Smooth muscle cell (in vitro differentiated cells): ENCODE measurements at regions not wholly inside any gene's neighbourhood (a gene's known extent, or its start where the extent isn't known, plus 50 kb on each side); places are given as distances from the start of the nearest gene placed in this dataset.

Experiments used
- DNase-seq: peaks from one replicate; lab custom pipeline; 2025; ENCODE audit not compliant: unreplicated experiment; lab: John Stamatoyannopoulos, UW
- H2AFZ ChIP-seq: fragments of 200-600 bp; sonication (generic); 2 replicates; pipeline ENCODE4 v1.6.0; 2016; ENCODE audit warnings: antibody characterized with exemption, low read depth, mild to moderate bottlenecking
- H3F3A ChIP-seq: fragments of 200-600 bp; sonication (generic); 2 replicates; pipeline ENCODE4 v1.6.0; 2017; ENCODE audit warnings: antibody characterized with exemption, low read depth
- H3K27ac ChIP-seq: fragments of 200-600 bp; sonication (generic); 2 replicates; pipeline ENCODE4 v1.5.1; 2016; ENCODE audit warnings: low read depth, mild to moderate bottlenecking
- H3K27me3 ChIP-seq: fragments of 200-600 bp; sonication (generic); 2 replicates; pipeline ENCODE4 v1.6.1; 2016; ENCODE audit warnings: low read depth, mild to moderate bottlenecking
- H3K36me3 ChIP-seq: fragments of 200-600 bp; sonication (generic); 2 replicates; pipeline ENCODE4 v1.5.1; 2016; ENCODE audit warnings: low read depth
- H3K4me1 ChIP-seq: fragments of 200-600 bp; sonication (generic); 2 replicates; pipeline ENCODE4 v1.5.1; 2016; ENCODE audit warnings: low read depth
- H3K4me2 ChIP-seq: fragments of 200-600 bp; sonication (generic); 2 replicates; pipeline ENCODE4 v1.6.0; 2016; ENCODE audit warnings: mild to moderate bottlenecking
- H3K4me3 ChIP-seq: fragments of 200-600 bp; sonication (generic); 2 replicates; pipeline ENCODE4 v1.5.1; 2016; ENCODE audit warnings: mild to moderate bottlenecking
- H3K79me2 ChIP-seq: fragments of 200-600 bp; sonication (generic); 2 replicates; pipeline ENCODE4 v1.6.0; 2016; ENCODE audit warnings: low read depth, mild to moderate bottlenecking
- H3K9ac ChIP-seq: fragments of 200-600 bp; sonication (generic); 2 replicates; pipeline ENCODE4 v1.6.0; 2016; ENCODE audit warnings: low read depth
- H3K9me3 ChIP-seq: fragments of 200-600 bp; sonication (generic); replicated peaks from 2 replicates; pipeline ENCODE4 v1.5.1; 2016; ENCODE audit warnings: low read depth
- H4K20me1 ChIP-seq: fragments of 200-600 bp; sonication (generic); 2 replicates; pipeline ENCODE4 v1.6.0; 2016; ENCODE audit warnings: low read depth
- WGBS: methylation state at CpG from one replicate; pipeline ENCODE4 v1.1.7; 2016; ENCODE audit warnings: low lambda C conversion rate; 5-methylcytosine and 5-hydroxymethylcytosine counted together
- TF ChIP-seq, protein P1 (sequence below): fragments of 200-600 bp; sonication (generic); IDR thresholded peaks from 2 replicates; pipeline ENCODE4 v1.5.1; 2017; ENCODE audit warnings: borderline replicate concordance, mild to moderate bottlenecking, antibody characterized with exemption; ENCODE audit not compliant: insufficient read depth, poor library complexity, severe bottlenecking

DNA sequence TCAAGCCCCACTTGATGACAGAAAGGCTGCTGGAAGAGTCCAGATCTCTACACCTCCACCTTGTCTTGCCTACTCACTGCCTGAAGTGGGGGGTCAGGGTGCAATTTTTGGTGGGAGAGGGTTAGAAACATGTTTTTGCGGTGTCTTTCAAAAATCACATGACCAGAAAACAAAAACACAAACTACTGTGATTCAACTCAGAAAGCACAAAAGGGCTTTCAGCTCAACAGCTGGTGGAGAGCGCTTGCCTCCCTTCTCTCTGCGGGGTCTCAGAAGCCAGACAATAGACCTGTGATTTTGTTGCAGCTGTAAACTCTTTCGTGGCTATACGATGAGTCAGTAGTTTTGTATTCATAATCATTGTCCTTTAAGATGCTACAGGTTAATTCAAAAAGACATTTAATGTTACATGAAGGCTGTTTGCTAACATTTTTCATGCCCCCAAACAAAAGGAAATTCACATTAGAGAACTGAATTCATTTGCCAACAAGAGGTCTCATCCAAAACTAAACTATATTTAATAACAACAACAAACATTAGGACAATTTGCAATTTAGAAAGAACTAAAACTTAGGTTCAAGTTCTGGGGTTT lies 172.6 kb upstream of the RAI14 start:
- no peaks in the 10 kb centered on the region for H3K9me3 ChIP-seq
- no peaks in the 10 kb centered on the region for H3K27me3 ChIP-seq
- TF ChIP-seq, protein P1, sequence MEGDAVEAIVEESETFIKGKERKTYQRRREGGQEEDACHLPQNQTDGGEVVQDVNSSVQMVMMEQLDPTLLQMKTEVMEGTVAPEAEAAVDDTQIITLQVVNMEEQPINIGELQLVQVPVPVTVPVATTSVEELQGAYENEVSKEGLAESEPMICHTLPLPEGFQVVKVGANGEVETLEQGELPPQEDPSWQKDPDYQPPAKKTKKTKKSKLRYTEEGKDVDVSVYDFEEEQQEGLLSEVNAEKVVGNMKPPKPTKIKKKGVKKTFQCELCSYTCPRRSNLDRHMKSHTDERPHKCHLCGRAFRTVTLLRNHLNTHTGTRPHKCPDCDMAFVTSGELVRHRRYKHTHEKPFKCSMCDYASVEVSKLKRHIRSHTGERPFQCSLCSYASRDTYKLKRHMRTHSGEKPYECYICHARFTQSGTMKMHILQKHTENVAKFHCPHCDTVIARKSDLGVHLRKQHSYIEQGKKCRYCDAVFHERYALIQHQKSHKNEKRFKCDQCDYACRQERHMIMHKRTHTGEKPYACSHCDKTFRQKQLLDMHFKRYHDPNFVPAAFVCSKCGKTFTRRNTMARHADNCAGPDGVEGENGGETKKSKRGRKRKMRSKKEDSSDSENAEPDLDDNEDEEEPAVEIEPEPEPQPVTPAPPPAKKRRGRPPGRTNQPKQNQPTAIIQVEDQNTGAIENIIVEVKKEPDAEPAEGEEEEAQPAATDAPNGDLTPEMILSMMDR, result no peak
- H3K9ac ChIP-seq, result no peak overlapping the region
- no peaks in the 10 kb centered on the region for H3K36me3 ChIP-seq
- H4K20me1 ChIP-seq, result no peaks in the 10 kb centered on the region
- peaks cover 8% of the 10 kb centered on the region for H3F3A ChIP-seq
- no peaks in the 10 kb centered on the region for H3K79me2 ChIP-seq
- no peak overlapping the region for H3K4me2 ChIP-seq
- H3K27ac ChIP-seq, result no peak overlapping the region
- no peak for DNase-seq
- H3K4me1 ChIP-seq, result peaks cover 24% of the 10 kb centered on the region
- H3K4me3 ChIP-seq, result no peak overlapping the region
- H2AFZ ChIP-seq, result no peak overlapping the region
- 41% methylated on average over 5 of the region's 5 CpGs for WGBS

DNA sequence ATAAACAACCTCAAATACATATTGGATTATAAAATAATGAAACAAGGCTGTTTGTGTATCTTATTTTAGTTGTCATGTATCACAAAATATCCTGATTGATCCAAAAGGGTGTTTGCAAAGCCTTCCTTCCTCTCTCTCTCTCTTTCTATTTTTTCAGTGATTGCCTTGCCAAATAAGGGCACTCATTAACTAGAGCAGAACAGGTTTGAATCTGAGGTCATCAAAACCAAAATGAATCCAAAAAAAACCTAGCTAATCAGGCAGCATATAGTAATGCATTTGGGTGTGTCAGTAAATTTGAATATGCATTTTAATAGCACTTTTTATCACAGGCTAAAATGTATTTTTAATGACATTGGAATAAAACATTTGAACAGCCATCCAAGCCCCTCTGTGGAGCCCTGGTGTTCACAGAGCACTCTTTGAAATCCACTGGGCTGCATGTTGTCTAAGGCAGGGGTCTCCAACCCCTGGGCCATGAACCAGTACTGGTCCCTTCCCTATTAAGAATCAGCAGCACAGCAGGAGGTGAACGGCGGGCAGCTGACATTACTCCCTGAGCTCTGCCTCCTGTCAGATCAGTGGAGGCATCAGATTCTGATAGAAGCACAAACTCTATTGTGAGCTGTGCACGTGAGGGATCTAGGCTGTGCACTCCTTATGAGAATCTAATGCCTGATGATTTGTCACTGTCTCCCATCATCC lies 171.8 kb upstream of the RAI14 start:
- Histone ChIP-seq H3F3A (peaks cover 8% of the 10 kb centered on the region), H2AFZ (peak overlapping the region; percentile 41), H3K4me3 (no peak overlapping the region), H3K79me2 (no peaks in the 10 kb centered on the region), H3K9me3 (no peaks in the 10 kb centered on the region), H3K27me3 (no peaks in the 10 kb centered on the region), H3K9ac (no peak overlapping the region), H3K27ac (no peak overlapping the region), H3K4me2 (no peak overlapping the region), H4K20me1 (no peaks in the 10 kb centered on the region), H3K36me3 (no peaks in the 10 kb centered on the region), H3K4me1 (peaks cover 28% of the 10 kb centered on the region)
- WGBS, result 67% methylated on average over 3 of the region's 3 CpGs
- TF ChIP-seq, protein P1, result no peak
- no peak for DNase-seq

DNA sequence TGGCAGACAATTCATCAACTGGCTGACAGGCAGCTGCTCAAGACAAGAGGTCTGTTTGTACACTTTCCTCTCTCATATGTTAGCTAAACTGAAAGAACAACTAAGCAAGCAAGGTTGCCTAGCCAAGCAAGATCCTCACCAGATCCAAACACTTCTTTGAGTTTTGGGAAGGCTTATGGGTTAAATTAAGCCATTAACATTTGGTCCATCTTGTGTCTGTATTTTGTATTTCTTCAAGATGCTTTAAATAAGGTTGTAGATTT lies 170.4 kb upstream of the RAI14 start:
- Histone ChIP-seq H3K79me2 (no peaks in the 10 kb centered on the region), H2AFZ (peak overlapping the region; percentile 73), H3K4me1 (peaks cover 33% of the 10 kb centered on the region), H3F3A (peaks cover 13% of the 10 kb centered on the region), H3K27ac (no peak overlapping the region), H3K9me3 (no peaks in the 10 kb centered on the region), H3K9ac (no peak overlapping the region), H3K4me2 (no peak overlapping the region), H4K20me1 (no peaks in the 10 kb centered on the region), H3K36me3 (no peaks in the 10 kb centered on the region), H3K4me3 (no peak overlapping the region), H3K27me3 (no peaks in the 10 kb centered on the region)
- no peak for DNase-seq
- TF ChIP-seq, protein P1, result no peak
